Stimulated activated CD4-positive, alpha-beta T cell treated with anti-CD3 and anti-CD28 coated beads, Interleukin-2, amount 100 ng/mL, for 48 hours (primary cell): ENCODE measurements at regions not wholly inside any gene's neighbourhood (a gene's known extent, or its start where the extent isn't known, plus 50 kb on each side); places are given as distances from the start of the nearest gene placed in this dataset.
"Not testable (repeated sequence)": the region's sequence is repeated elsewhere in the genome, so short reads cannot be mapped to it uniquely, and the experiment has no call there.

ENCODE experiments used
- DNase-seq, 2 donors: peaks; one replicate each; pipeline ENCODE4 v3.0.0-alpha.2; 2020

DNA sequence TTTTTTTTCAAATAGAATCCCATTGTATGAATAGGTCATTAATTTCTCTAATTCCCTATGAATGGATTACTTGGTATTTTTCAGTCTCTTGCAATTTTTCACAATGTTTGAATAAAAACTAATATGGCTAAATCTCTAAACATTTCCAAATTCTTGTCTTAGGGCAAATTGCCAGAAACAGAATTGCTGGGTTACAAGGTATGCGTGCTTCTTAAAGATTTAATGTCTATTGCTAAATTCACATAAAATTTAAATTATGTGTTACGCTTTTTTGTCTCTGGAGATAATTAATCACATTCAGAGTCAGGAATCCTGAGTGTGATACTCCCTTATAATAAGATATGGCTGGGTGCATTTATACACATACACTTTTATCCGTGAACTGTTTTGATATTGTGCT, 264.5 kb upstream of the TBL1XR1 start:
- no peak for DNase-seq

DNA sequence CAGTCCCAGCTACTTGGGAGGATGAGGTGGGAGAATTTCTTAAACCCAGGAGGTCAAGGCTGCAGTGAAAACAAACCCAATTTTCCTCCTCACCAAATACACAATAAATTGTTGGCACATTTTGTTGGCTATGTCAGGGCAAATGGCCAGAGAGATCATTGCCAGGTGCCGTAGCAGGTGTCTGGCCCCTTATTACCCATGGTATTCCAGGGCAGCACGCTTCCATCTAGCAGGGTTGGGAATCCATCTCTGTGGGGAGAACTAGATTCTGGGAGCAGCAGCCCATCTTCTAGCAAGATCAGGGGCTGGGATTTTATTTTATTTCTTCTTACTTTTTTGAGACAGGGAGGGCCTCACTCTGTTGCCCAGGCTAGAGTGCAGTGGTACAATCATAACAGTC, 266.1 kb upstream of the TBL1XR1 start:
- not testable (repeated sequence) for DNase-seq

DNA sequence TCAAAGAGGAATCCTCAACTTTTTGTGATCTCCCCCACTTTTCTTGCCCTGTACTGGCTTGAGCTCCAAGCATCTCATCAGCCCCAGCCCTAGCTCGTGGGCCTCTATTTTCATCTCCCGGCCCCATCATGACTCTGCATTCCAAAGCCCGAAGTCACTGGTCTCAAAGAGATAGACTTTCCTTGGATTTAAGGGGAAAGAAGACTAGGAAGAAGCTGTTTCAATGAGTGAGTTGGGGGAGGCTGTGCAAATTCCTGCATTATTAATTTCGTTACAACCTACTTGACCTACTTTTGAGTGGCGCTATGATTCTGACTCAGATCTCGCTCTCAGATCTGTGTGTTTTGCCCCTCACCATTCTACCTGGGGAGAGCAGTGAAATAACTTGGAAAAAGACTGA, 266.6 kb upstream of the TBL1XR1 start:
- no peak for DNase-seq

DNA sequence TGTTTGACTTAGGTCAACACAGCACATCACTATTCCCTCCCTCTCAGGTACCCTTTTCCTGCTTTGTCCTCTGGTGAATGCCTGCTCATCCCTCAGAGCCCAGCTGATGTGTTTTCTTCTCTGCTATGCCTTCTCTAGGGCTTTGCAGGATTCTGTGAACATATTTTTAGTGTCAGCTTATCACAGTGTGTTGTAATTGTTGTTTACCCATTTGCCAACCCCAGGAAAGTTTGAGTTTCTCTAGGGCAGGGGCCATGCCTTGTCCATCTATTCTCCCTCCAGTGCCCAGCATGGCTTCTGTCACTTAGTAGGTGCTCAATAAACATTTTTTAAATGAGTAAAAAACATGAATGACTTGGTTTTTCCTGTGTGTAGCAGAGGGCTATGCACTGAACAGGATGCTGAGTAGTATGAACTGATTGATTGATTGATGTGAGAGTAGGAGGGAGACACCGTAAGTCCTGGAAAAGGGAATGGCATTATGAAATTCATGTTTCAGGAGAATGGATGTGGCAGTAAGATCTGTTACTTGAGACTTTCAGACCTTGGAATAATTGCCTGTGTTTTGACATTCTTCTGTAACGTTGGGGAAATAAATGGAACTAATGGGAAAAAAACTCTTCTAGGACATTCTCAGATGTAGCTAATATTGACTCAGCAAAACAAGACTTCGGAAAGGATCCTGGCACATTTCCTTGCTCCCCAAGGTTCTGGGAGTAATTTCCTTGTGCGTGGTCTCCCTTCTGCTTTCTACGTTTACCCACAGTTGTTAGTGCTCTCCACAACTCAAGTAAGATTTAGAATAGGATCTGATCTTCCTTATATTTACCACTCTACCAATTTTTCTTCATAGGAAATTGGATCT, 267.3 kb upstream of the TBL1XR1 start:
- DNase-seq: no peak

DNA sequence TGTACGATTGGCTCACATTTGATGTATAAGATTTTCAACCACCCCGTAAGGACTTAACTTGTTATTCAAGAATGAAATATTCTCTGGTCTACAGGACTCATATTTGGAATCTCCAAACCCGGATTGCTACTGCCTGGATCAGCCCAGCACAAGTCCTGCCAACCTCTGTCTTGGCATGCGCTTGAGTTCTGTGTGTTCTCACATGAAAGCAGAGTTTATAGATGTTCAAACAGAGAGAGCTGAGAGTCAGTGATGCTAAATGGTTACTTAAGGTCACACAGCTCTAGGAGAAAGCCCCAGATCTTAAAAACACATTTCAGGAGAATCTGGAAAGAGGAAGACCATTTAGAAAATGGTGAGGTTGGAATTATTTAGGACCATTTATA, 268.0 kb upstream of the TBL1XR1 start:
- DNase-seq: no peak

DNA sequence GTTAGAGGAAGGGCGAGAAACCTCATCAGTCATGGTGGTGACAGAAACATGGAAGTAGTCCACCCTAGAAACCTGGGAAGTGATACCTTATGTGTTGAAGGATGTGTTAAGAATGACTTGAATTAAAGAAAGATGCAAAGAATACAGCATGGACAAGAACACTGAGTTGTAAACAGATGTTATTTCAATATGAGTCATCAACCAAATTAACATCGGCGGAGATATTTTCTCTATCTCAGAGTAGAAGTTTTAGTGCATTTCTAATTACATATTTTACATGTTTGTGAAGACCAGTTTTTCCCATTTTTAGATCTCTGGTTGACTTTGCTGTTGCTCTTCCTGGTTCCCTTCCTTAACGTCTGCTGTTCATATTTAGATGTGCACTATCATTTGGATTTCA, 268.8 kb upstream of the TBL1XR1 start:
- DNase-seq: no peak

DNA sequence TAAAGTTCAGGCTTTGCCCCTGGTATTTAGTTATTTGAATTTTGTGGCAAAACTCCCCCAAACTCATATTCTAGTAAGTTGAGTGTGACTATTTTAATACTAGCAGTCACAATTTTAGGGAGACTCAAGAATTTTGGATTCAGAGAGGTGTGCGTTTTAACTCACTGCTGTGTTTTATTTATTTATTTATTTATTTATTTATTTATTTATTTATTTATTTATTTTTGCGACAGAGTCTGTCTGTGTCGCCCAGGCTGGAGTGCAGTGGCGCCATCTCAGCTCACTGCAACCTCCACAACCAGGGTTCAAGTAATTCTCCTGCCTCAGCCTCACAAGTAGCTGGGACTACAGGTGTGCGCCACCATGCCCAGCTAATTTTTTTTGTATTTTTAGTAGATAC, 269.3 kb upstream of the TBL1XR1 start:
- DNase-seq: not testable (repeated sequence)

DNA sequence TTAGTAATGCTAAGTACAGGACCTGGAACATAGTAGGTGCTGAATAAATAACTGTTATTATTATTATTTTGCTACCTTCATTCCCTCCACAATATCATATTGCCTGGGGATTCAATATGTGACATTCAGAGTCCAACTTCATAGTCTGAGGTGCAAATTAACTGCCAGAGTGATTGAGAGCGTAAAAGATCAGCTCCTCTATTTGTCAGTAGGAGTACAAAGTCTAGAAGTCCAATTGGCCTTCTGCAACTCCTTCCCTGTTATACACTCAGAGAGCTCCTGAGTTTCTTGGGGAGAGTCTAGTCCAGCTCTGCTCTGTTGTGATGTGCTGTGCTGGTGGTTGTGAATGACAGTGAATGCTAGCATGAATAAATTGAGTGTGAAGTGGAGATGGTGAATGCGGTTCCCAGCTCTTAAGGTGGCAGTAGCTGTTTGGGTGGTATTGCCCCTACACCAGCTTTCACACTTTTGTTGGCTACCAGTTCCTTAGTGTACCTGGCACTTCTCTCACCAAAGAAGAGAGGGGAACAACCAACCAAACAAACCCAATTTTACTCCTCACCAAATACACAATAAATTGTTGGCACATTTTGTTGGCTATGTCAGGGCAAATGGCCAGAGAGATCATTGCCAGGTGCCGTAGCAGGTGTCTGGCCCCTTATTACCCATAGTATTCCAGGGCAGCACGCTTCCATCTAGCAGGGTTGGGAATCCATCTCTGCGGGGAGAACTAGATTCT, 270.1 kb upstream of the TBL1XR1 start:
- DNase-seq: no peak

DNA sequence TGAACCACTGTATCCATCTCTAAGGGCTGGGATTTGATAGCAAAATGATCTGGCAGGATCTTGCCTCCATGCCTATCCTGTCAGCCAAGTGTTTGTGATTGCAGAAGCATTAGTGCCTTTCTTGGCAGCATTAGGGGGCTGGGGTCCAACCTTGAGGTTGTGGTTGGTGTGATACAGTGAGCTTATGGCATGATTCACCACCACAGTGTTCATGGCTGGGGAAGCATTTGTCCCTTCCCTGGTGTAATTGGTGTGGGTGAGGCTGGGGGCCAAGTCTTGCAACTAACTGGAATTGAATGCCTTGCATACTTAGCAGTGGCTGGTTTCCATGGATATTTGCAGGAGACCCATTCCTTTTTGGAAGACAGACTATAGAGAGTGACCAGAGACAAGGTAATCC, 271.0 kb upstream of the TBL1XR1 start:
- no peak for DNase-seq

DNA sequence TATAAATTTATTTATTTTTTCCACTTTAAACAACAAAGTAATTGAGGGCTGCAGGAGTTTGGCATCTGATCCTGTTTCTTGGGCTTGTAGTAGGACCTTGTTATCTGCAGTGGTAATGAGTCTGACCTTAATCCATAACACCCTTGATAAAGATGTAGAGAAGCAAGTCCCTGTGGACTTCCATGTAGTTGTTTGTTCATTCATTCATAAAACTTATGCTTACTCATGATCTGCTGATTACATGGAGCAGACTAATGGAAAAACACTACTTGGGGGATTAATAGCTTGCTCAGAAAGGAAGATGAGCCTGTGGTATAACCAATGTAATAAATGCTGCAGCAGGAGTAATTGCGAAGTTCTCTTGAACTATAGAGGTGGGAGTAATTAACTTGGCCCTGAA, 271.5 kb upstream of the TBL1XR1 start:
- no peak for DNase-seq

DNA sequence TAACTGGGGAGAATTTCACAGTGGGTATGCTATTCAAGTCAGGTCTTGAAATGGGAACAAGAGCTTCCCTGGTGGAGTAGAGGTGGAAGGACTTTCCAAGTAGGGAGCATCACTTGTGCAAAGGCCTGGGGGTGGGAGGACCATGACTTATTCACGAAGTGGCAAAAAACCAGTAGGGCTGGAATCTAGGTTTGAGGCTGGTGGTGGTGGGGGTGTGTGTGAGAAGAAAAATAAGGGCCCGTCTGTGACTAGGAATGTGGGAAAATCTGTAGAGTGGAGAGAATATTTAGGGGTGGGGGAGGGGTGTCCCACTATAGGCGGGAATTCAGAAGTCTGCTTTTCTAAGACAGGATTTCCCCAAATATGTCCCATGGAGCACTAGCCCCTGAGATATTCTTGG, 271.9 kb upstream of the TBL1XR1 start:
- no peak for DNase-seq

DNA sequence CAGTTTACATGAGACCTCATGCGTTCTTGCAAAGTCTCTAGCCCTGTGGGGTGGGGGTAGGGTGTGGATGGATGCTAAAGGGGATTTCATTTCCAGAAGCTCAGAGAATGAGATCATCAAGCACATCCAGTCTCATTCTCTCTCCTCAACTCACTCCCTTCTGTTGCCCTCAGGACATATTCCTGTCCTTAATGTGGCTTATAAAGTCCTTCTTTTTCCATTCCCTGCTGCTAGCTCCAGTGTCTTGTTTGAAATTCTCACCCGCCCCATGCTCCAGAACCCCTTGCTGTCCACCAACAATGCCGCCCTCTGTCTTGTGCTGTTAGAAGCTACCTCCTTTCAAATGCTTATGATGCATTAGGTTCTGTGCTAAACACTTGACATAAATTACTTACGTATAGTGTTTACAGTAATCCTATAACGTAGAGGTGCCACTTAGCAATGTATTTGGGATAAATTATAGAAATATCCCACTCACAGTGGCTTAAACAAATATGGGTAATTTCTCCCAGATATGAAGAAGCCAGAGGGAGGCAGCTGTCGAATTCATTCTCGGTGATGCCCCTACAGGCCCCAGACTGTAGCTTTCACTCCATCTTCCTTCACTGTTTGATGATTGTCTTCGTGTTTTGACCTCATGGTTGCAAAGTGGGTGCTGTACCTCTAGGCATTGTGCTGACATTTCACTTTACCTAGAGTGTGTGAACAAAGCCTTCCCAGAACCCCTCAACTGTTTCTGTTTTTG, 273.1 kb upstream of the TBL1XR1 start:
- no peak for DNase-seq

DNA sequence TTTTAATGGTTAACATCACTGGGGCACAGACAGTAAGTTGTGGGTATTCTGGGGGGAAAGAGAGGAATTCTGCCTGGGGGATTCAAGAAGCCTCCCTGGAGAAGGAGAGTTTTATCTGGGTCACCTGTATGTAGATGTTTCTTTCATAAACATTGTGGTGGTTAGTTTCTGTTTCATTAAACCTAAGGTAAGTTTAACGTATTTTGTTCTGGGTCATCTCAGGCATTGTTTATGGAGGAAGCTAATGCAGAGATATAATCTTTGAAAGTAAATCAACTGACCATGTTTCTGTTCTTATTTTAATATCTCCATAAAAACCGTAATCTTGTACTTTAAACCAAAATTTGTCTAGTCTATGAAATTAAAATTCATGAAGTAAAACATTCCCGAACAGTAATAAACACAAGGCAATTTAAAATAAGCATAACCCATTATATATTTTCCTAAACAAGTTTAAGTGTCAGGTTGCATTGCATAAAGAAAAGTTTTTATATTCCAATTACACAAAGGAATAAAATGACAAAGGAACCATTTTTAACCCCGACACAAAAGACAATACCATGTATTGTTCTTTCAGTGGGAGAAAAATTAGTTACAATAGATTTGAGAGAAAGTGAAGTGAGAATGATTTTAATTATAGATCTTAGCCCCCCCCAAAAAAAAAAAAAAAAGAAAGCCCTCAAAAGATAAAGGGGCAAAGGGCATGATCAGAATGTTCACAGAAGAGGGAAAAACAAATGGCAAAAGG, 274.6 kb upstream of the TBL1XR1 start:
- DNase-seq: no peak

DNA sequence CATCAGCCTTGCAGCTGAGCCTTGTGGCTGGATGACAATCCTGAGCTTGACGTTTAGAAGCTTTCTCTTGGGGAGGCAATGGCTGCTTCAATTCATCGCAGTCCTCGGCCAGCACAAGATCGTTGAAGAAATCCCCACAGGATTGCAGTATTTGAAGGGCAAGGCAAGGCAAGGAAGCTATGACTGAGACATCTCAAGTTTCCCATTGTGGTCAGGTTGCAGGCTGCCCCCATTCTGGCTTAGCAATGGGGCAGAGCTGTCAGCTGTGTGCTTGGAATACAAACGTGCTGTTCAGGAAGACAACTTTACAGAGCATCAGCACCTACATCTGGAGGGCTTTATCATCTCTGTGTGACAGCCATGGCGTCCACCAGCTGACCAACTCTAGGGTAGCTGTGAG, 275.9 kb upstream of the TBL1XR1 start:
- DNase-seq: no peak

DNA sequence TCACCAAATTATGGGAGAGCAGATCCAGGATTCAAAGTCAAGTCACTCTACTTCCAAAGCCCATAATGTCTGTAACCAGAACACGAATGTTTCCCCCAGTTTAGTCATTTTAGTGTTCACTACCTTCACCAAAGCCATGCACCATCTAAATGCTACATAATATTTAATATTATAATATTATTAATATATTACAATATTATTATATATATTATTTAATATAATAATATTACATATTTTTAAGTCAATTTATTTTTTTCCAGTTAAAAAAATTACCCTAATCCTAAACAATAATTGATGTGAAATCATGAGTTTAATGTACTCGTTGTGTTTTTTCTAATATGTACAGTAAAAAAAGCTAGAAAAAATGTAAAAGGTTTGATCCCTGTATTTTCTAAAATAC, 276.6 kb upstream of the TBL1XR1 start:
- no peak for DNase-seq

DNA sequence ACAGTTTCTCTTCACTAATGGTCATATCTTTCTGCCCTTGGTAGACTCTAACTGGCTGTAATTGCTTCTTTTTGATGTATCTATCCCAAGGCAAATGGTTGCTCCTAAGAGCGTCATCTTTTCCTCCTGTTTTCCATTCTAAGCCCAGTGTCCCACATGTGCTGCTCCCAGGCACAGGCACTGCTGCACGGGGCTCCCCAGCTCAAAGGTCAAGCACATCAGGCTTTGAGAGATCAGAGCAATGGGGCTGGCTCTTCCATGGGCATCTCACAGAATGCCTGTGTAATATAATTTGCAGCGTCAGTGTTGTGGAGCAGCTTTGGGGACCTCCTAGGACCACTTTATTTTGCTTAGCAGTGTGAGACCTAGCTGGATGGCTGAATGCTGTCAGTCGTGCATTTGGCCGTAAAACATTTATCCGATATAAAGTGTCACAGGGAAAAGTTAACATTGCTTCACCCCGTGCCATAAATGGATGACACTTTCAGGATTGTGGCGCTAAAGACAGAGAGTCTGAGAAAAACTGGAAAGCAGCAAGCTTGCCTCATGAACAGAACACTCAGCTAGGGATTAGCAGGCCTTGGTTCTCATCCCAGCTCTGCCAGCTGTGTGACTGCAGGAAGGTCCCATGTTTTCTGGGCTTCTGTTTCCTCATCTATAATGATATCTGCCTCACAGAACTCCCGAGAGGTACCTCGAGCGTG, 277.5 kb upstream of the TBL1XR1 start:
- DNase-seq: no peak

DNA sequence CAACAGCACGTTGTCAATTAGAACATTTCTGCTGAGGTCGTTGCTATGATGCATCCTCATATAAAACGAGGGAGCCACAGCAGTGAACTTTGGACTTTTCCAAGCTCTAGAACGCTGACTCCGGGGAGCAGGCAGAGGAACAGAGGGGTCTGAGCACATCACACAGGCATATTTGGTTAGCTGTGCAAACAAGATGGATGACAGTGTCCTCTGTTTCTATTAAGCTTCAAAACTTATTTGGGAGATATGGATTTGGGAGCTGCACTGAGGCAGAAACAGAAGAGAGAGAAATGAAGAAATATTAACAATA, 278.0 kb upstream of the TBL1XR1 start:
- DNase-seq: no peak

DNA sequence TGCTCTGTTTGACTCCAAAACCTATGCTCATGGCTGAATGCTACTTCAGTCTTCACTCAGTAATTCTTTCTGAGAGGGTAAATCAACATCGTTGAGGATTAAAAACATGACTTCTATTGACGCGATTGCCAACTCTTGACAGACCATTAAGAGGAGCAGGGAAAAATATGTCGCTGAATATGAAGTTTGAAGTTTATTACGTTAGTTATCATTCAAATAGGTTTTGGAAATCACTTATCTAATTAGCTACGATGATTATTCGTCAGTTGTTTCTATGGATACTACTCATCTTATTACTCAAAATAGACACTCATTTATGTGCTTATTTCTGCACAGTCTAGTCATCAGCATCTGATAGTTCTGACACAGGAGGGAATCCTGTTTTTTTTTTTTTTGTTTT, 279.2 kb upstream of the TBL1XR1 start:
- DNase-seq: no peak

DNA sequence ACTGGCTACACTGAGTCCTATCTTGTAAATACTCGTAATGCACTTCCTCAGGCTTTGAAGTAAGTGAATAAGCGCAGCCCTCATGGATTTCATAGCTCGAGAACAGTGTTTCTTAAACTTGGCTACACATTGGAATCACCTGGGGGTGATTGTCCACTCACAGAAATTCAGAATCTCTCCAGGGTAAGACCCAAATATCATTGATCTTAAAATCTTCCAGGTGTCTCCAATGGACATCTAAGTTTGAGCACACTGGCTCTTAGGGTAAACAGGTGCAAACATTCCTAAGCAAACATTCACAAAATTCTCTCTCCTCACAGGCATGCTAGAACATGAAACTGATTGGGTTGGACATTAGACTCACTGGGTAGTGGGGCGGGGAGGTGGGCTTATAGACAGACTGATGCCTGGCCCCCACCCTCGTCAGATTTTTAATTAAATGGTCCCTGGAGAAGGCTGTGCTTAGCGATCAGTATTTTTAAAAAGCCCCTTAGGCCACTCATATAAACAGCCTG, 279.7 kb upstream of the TBL1XR1 start:
- DNase-seq: no peak

DNA sequence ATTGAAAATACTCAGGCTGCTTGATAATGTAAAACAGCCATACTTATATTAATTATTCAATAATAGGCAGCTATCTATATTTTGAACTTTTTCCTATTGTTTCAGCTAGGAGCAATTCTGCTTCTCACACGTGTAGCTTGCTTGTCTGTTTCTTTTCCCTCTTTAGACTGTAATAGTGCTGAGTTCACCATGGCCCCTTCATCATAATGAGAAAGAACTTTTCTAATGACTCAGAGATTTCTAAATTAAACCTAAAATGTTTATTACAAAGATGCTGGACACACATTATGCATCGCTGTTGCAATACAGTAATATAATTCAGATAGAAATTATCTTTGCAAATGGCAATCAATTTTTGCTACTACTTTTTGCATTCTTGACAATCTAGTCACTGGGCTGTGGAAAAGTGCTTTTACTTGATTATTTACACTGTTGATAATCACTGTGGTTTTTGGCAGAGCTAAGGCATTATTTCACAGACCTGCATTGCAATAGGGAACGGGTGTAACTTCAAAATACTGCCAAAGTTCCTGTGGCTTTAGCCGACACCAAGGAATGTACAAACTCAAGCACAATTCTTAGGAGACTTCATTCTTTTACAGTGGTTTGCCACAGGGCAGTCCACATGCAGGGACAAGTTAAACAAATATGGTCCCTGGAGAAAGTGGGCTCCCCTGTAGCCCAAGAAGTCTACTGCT, 281.0 kb upstream of the TBL1XR1 start:
- no peak for DNase-seq

DNA sequence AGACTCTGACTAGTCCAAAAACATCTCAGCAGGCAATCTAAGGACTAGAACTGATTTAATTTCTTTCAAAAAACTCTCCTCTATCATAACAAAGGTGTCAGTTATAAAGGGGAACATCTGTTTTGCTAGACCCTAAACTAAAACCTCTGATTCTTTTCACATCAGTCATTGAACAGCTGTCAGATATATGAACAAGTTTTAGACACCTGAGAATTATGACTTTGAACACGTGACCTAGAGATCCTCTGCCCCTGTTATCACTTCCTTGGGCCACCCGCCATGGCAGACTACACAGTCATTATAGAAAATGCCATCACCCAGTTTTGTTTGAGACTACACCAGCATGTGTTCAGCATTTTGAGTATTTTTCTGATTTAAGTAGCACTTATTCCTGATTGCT, 282.3 kb upstream of the TBL1XR1 start:
- DNase-seq: no peak

DNA sequence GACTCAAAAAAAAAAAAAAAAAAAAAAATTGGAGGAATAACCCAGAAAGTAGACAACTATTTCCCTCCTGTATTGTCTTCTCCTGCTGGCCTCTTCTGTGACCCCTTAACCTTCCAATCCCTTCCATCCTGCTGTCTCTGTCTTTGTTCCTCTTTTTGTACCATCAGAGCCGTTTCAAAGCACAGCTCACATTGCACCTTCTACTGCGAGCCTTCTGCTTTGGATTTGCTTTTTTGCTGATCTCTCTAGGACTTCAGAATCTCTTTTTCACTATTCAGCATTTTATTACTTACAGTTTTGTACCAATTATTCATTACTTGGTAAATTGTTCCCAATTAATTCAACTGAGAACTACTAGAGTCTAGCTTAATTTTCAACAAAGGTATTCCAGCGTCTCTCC, 284.0 kb upstream of the TBL1XR1 start:
- no peak for DNase-seq
